Fibroblast of skin of right quadriceps (primary cell): ENCODE measurements at regions not wholly inside any gene's neighbourhood (a gene's known extent, or its start where the extent isn't known, plus 50 kb on each side); places are given as distances from the start of the nearest gene placed in this dataset.
A peak's percentile ranks its signal among the peaks of the same experiment; 100 is the strongest.
"Not testable (repeated sequence)": the region's sequence is repeated elsewhere in the genome, so short reads cannot be mapped to it uniquely, and the experiment has no call there.

ENCODE experiments used
- DNase-seq: peaks from one replicate; pipeline ENCODE4 v3.0.0-alpha.2; 2013

DNA sequence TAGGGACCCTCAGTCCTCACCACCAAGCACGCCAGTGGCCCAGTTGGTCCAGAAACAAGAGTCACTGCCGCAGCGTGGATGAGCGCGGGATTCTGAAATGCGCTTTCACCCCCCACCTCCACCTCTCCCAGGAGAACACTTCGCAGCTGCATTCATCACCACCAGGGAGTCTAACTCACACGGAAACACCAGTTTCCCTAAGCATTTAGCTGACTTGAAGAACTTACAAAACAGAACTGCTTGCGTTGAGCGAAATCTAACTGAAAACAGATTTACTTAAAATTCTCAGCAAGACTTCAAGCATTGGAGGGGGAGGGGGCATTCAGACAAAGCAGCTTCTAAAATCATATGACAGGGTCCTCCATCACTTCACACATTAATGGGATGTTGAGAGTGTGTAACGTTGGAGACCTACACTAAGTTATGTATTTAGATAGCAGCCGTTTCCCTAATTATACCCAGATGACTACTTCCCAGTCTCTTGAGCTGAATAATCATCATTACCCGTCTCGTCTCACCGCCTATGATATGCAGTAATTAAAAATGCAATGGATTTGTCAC, 258.2 kb upstream of the IRS2 start:
- DNase-seq = peak; percentile 95

DNA sequence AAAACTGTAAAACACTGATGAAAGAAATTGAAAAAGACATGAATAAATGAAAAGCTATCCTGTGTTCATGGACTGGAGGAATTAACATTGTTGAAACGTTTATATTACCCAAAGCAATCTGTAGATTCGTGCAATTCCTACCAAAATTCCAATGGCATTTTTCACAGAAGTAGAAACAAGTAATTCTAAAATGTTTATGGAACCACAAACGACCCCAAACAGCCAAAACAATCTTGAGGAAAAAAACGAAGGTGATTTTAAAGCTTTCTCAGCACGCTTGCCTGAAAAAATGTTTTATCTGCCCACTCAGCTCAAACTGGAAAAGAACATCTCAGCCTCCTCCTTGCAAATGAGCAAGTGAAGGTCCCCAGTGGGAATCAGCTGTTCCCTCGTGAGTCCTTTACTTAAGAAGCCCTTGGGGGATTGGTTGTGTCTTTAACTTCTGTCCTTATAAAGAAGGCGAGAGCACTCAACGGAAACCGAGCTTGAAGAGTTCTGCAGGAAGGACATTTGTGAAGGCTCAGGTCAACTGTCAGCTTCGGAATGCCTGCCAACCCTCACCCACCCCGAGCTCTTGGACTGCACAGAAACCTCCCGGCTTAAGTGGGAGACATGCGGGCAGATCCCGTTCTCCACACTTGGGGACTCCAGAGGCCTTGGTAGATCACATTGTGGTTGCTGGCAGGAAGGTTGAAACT, 256.0 kb upstream of the IRS2 start:
- peak; percentile 75 for DNase-seq

DNA sequence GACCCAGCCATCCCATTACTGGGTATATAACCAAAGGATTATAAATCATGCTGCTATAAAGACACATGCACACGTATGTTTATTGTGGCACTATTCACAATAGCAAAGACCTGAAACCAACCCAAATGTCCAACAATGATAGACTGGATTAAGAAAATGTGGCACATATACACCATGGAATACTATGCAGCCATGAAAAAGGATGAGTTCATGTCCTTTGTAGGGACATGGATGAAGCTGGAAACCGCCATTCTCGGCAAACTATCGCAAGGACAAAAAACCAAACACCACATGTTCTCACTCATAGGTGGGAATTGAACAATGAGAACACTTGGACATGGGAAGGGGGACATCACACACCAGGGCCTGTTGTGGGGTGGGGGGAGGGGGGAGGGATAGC, 255.3 kb upstream of the IRS2 start:
- DNase-seq = not testable (repeated sequence)

- DNase-seq = no peak
These were observed 251.7 kb upstream of the IRS2 start for GRCh38 chr13:110037925-110038573.

DNA sequence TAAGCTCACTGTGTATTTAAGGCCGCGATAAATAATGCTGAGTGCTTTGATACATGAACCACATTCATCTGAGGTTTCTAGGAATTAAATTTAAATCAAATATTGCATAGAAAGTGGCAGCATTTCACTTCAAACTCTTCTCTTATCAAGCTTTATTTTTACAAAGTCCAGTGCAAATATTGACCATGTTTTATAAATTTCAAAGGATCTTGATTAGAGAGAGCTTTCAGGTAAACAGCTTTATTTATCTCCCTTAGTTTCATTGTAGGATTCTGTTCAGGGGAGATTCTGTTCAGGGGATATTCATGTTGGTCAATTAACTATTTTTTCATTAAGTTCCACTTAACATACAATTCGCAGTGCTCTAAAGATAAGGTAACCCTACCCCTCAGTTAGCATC, 249.7 kb upstream of the IRS2 start:
- no peak for DNase-seq

- DNase-seq = no peak
These were observed 247.7 kb upstream of the IRS2 start for GRCh38 chr13:110034031-110034549.

- no peak for DNase-seq
These were observed 246.6 kb upstream of the IRS2 start for GRCh38 chr13:110032969-110033368.

DNA sequence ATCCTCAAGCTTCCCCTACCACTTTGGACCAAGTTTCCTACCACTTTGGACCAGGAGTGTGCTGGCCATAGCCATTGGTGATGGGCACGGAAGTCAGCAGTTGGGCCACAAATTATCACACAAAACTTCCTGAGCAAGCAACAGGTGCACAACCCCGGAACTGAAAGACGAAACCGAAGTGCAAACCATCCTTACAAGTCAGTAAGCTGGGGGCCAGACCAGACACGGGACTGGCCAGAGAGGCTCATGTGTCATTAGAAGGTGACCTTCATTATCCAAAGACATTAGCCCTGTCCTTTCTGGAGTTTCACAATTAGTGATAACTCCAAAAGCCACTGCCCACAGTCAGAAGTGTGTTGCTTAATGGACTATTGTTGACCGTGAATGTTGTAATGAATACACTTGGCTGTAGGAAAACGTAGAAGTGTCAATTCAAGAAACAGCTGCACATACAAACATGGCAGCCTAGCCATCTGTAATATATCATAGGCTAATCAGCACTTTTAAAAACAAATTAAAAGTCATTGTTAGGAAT, 244.1 kb upstream of the IRS2 start:
- no peak for DNase-seq

GRCh38 chr13:110028838-110029621, 242.6 kb upstream of the IRS2 start:
- no peak for DNase-seq

GRCh38 chr13:110028311-110028710, 241.9 kb upstream of the IRS2 start:
- no peak for DNase-seq

GRCh38 chr13:110027470-110028240, 241.3 kb upstream of the IRS2 start:
- DNase-seq = no peak

DNA sequence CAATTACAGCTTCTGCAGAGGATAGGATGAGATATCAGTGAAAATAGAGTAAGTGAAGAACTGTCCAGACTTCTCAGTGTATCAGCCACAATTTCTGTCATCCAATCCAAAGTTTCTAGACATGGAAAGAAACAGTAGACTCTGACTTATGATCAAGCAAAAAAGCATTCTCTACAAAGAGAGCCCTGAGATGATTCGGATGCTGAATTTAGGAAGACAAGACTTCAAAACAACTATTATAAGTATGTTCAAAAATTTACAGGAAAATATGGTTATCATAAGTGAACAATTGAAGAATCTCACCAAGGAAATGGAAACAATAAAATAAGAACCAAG, 238.2 kb upstream of the IRS2 start:
- no peak for DNase-seq

GRCh38 chr13:110023729-110024644, 237.6 kb upstream of the IRS2 start:
- no peak for DNase-seq

GRCh38 chr13:110018009-110018408, 231.6 kb upstream of the IRS2 start:
- peak; percentile 26 for DNase-seq

GRCh38 chr13:110017379-110017778, 231.0 kb upstream of the IRS2 start:
- DNase-seq = peak; percentile 97

- no peak for DNase-seq
These were observed 228.9 kb upstream of the IRS2 start for GRCh38 chr13:110015253-110015652.

- DNase-seq = no peak
These were observed 228.3 kb upstream of the IRS2 start for GRCh38 chr13:110014719-110015118.

GRCh38 chr13:110012102-110012739, 225.8 kb upstream of the IRS2 start:
- DNase-seq = peak; percentile 99

DNA sequence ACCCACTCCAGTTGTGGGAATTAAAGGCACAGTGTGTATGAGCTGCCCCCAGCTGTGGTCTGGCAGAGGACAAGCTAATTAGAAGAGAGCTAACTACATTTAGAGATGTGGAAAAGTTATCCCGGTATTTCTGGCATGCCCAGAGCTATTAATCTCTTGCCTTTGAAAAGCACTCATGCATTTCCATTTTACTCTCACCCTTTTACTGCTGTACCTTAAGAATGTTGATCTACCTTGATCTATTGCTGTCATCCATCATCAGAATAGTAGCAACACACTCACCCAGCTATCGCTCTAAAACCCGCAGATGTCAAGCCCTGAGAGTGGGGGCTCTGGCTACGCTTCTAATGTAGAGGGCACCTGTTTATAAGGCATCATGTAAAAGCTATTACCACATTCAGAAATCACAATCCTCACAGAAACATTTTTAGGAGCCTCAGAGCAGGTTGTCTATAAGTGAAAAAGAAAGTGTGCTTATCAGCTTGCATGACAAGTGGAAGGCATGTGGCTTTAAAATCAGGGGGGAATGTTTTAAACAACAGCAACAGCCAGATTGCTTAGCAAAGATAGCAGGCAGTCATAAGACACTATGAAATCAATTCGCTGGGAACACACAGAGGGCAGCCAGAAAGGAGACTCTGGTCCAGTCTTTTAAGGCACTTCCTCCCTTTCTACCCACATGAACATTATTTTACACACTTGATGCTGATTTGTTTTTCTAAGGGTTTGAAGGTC, 224.2 kb upstream of the IRS2 start:
- no peak for DNase-seq

GRCh38 chr13:110008816-110009215, 222.4 kb upstream of the IRS2 start:
- no peak for DNase-seq
